Muscle of leg (tissue), 3 donors: ENCODE measurements at regions not wholly inside any gene's neighbourhood (a gene's known extent, or its start where the extent isn't known, plus 50 kb on each side); places are given as distances from the start of the nearest gene placed in this dataset.

Experiments used
- DNase-seq: peaks from one replicate; pipeline ENCODE4 v3.0.0; 2013
- H3K27ac ChIP-seq: one replicate; pipeline ENCODE4 v1.5.1; 2013; ENCODE audit warnings: mild to moderate bottlenecking, low read length, control low read depth
- H3K27me3 ChIP-seq: one replicate; pipeline ENCODE4 v1.6.1; 2013; ENCODE audit warnings: low read length; ENCODE audit not compliant: control insufficient read depth, insufficient read depth
- H3K36me3 ChIP-seq: one replicate; pipeline ENCODE4 v1.6.1; 2013; ENCODE audit warnings: low read length; ENCODE audit not compliant: control insufficient read depth, insufficient read depth
- H3K4me1 ChIP-seq: one replicate; pipeline ENCODE4 v1.6.1; 2013; ENCODE audit warnings: low read length; ENCODE audit not compliant: control insufficient read depth, insufficient read depth
- H3K4me3 ChIP-seq: one replicate; pipeline ENCODE4 v1.5.1; 2013; ENCODE audit warnings: low read length, control low read depth
- H3K9me3 ChIP-seq: replicated peaks from 2 replicates; pipeline ENCODE4 v1.6.1; 2013; ENCODE audit warnings: low read depth, low read length; ENCODE audit not compliant: control insufficient read depth
- WGBS: methylation state at CpG from one replicate; pipeline ENCODE4 v1.1.5; 2013; ENCODE audit warnings: missing lambda C conversion rate; ENCODE audit not compliant: insufficient coverage; 5-methylcytosine and 5-hydroxymethylcytosine counted together

- Histone ChIP-seq H3K4me1 (no peaks in the 10 kb centered on the region), H3K36me3 (no peaks in the 10 kb centered on the region), H3K27ac (no peak overlapping the region), H3K4me3 (no peak overlapping the region), H3K27me3 (no peaks in the 10 kb centered on the region), H3K9me3 (no peaks in the 10 kb centered on the region)
- WGBS = no CpG with 5 or more reads among the region's 1 CpG
- DNase-seq = no peak
Measured at GRCh38 chr6:129967427-129967826, 51.0 kb upstream of the L3MBTL3 start.

GRCh38 chr6:129966125-129966524, 52.3 kb upstream of the L3MBTL3 start:
- H3K4me3 ChIP-seq = no peak overlapping the region
- no peak overlapping the region for H3K27ac ChIP-seq
- no peaks in the 10 kb centered on the region for H3K27me3 ChIP-seq
- H3K36me3 ChIP-seq = no peaks in the 10 kb centered on the region
- H3K4me1 ChIP-seq = no peaks in the 10 kb centered on the region
- WGBS = 79% methylated on average over 2 of the region's 2 CpGs
- H3K9me3 ChIP-seq = no peaks in the 10 kb centered on the region
- no peak for DNase-seq

GRCh38 chr6:129965096-129965495, 53.3 kb upstream of the L3MBTL3 start:
- no peak overlapping the region for H3K27ac ChIP-seq
- no peak overlapping the region for H3K4me3 ChIP-seq
- no peaks in the 10 kb centered on the region for H3K27me3 ChIP-seq
- no peaks in the 10 kb centered on the region for H3K9me3 ChIP-seq
- no peaks in the 10 kb centered on the region for H3K36me3 ChIP-seq
- no peaks in the 10 kb centered on the region for H3K4me1 ChIP-seq
- no peak for DNase-seq
- 100% methylated on average over 1 of the region's 2 CpGs for WGBS

- Histone ChIP-seq H3K9me3 (no peaks in the 10 kb centered on the region), H3K4me3 (no peak overlapping the region), H3K27me3 (no peaks in the 10 kb centered on the region), H3K4me1 (no peaks in the 10 kb centered on the region), H3K27ac (no peak overlapping the region), H3K36me3 (no peaks in the 10 kb centered on the region)
- WGBS = 63% methylated on average over 12 of the region's 16 CpGs
- no peak for DNase-seq
Measured at GRCh38 chr6:129959358-129959930, 58.9 kb upstream of the L3MBTL3 start.

GRCh38 chr6:129957941-129958898, 60.2 kb upstream of the L3MBTL3 start:
- Histone ChIP-seq H3K4me1 (no peaks in the 10 kb centered on the region), H3K9me3 (no peaks in the 10 kb centered on the region), H3K36me3 (no peaks in the 10 kb centered on the region), H3K4me3 (no peak overlapping the region), H3K27me3 (no peaks in the 10 kb centered on the region), H3K27ac (no peak overlapping the region)
- no peak for DNase-seq
- WGBS = 88% methylated on average over 14 of the region's 19 CpGs

GRCh38 chr6:129955584-129955983, 62.8 kb upstream of the L3MBTL3 start:
- H3K4me1 ChIP-seq = no peaks in the 10 kb centered on the region
- H3K9me3 ChIP-seq = no peaks in the 10 kb centered on the region
- H3K36me3 ChIP-seq = no peaks in the 10 kb centered on the region
- DNase-seq = no peak
- H3K27ac ChIP-seq = no peak overlapping the region
- no CpG with 5 or more reads among the region's 1 CpG for WGBS
- no peaks in the 10 kb centered on the region for H3K27me3 ChIP-seq
- H3K4me3 ChIP-seq = no peak overlapping the region

GRCh38 chr6:129954749-129955431, 63.5 kb upstream of the L3MBTL3 start:
- Histone ChIP-seq H3K9me3 (no peaks in the 10 kb centered on the region), H3K27ac (no peak overlapping the region), H3K4me3 (no peak overlapping the region), H3K36me3 (no peaks in the 10 kb centered on the region), H3K27me3 (no peaks in the 10 kb centered on the region), H3K4me1 (no peaks in the 10 kb centered on the region)
- WGBS = 53% methylated on average over 4 of the region's 8 CpGs
- no peak for DNase-seq

- no peak overlapping the region for H3K4me3 ChIP-seq
Measured at GRCh38 chr6:129947797-129948196, 70.6 kb upstream of the L3MBTL3 start.

GRCh38 chr6:129946439-129947140, 71.8 kb upstream of the L3MBTL3 start:
- H3K4me3 ChIP-seq = no peak overlapping the region
- peaks cover 3% of the 10 kb centered on the region for H3K9me3 ChIP-seq
- H3K4me1 ChIP-seq = no peaks in the 10 kb centered on the region
- no peak overlapping the region for H3K27ac ChIP-seq
- no peaks in the 10 kb centered on the region for H3K36me3 ChIP-seq
- H3K27me3 ChIP-seq = no peaks in the 10 kb centered on the region
- DNase-seq = no peak
- 33% methylated on average over 1 of the region's 9 CpGs for WGBS

More at GRCh38 chr6:129947797-129948196, 70.6 kb upstream of the L3MBTL3 start:
- Histone ChIP-seq H3K27ac (no peak overlapping the region), H3K36me3 (no peaks in the 10 kb centered on the region), H3K27me3 (no peaks in the 10 kb centered on the region), H3K4me1 (no peaks in the 10 kb centered on the region), H3K9me3 (peaks cover 3% of the 10 kb centered on the region)
- WGBS = no CpG with 5 or more reads among the region's 1 CpG
- no peak for DNase-seq
